Lower leg skin (tissue), 4 donors: ENCODE measurements at regions not wholly inside any gene's neighbourhood (a gene's known extent, or its start where the extent isn't known, plus 50 kb on each side); places are given as distances from the start of the nearest gene placed in this dataset.

Source experiments
- DNase-seq, 2 donors: peaks; one replicate each; pipeline ENCODE4 v3.0.0-alpha.2; 2019; ENCODE audit warnings: low spot score in 2 of 2
- H3K4me3 ChIP-seq: fragments of 200-600 bp; sonication (generic); 2 replicates; pipeline ENCODE4 v1.5.1; 2017; ENCODE audit warnings: mild to moderate bottlenecking, low read depth; ENCODE audit not compliant: poor library complexity, severe bottlenecking
- CTCF ChIP-seq, 3 donors: fragments of 450-650 bp; IDR thresholded peaks; one replicate each; pipeline ENCODE4 v1.5.1; 2016; ENCODE audit warnings: antibody characterized with exemption in 3 of 3, mild to moderate bottlenecking in 3 of 3, moderate library complexity in 2 of 3
- POLR2A ChIP-seq, 2 donors: fragments of 450-650 bp; IDR thresholded peaks; one replicate each; pipeline ENCODE4 v1.6.1; 2016 to 2017; ENCODE audit warnings: antibody characterized with exemption in 2 of 2, mild to moderate bottlenecking in 1 of 2, moderate library complexity in 1 of 2
- WGBS, 2 donors: methylation state at CpG; one replicate each; pipeline ENCODE4 v1.1.5; 2018; 5-methylcytosine and 5-hydroxymethylcytosine counted together
- intact Hi-C: fragments of 100-400 bp; cut with DNase I; formaldehyde crosslinking; loops from one replicate; pipeline ENCODE4 v1.15.0; 2023; ENCODE audit warnings: low total_unique reads

GRCh38 chr5:147017191-147017590 is 138.6 kb upstream of the PPP2R2B start:
- intact Hi-C loops = no loop called here
- DNase-seq = no peak
- TF ChIP-seq CTCF (IDR thresholded peaks at IDR 0.05) = no peak
- no peak for TF ChIP-seq POLR2A (IDR thresholded peaks at IDR 0.05)
- H3K4me3 ChIP-seq = no peak overlapping the region
- WGBS, 2 donors = 10 to 12% methylated on average over 3 of the region's 3 CpGs

GRCh38 chr5:147017621-147018020 is 139.1 kb upstream of the PPP2R2B start:
- intact Hi-C loops = no loop called here

GRCh38 chr5:147018812-147019211 is 140.3 kb upstream of the PPP2R2B start:
- intact Hi-C loops = no loop called here
- no peak for DNase-seq
- no peak overlapping the region for H3K4me3 ChIP-seq
- 33 to 35% methylated on average over 1 of the region's 1 CpG for WGBS, 2 donors
- no peak for TF ChIP-seq CTCF (IDR thresholded peaks at IDR 0.05)
- TF ChIP-seq POLR2A (IDR thresholded peaks at IDR 0.05) = no peak

More at GRCh38 chr5:147017621-147018020, 139.1 kb upstream of the PPP2R2B start:
- no peak for DNase-seq
- no peak overlapping the region for H3K4me3 ChIP-seq
- TF ChIP-seq POLR2A (IDR thresholded peaks at IDR 0.05) (no peak), CTCF (IDR thresholded peaks at IDR 0.05) (no peak)

- WGBS, 2 donors = 77 to 78% methylated on average over 4 of the region's 4 CpGs
- TF ChIP-seq CTCF (IDR thresholded peaks at IDR 0.05) (no peak), POLR2A (IDR thresholded peaks at IDR 0.05) (no peak)
- DNase-seq = no peak
- no peak overlapping the region for H3K4me3 ChIP-seq
- intact Hi-C loops = no loop called here
Observed at GRCh38 chr5:147036691-147037245, 158.2 kb upstream of the PPP2R2B start.

GRCh38 chr5:147037515-147038205 is 159.1 kb upstream of the PPP2R2B start:
- WGBS, 2 donors = 68 to 69% methylated on average over 3 of the region's 3 CpGs
- DNase-seq = no peak
- intact Hi-C loops = no loop called here

More at GRCh38 chr5:147037515-147038205, 159.1 kb upstream of the PPP2R2B start:
- no peak overlapping the region for H3K4me3 ChIP-seq
- no peak for TF ChIP-seq POLR2A (IDR thresholded peaks at IDR 0.05)
- no peak for TF ChIP-seq CTCF (IDR thresholded peaks at IDR 0.05)
